Astrocyte (in vitro differentiated cells and primary cell): ENCODE measurements at regions not wholly inside any gene's neighbourhood (a gene's known extent, or its start where the extent isn't known, plus 50 kb on each side); places are given as distances from the start of the nearest gene placed in this dataset.

Source experiments
- DNase-seq: peaks from one replicate; pipeline ENCODE4 v3.0.0-alpha.2; 2010; ENCODE audit warnings: low read depth
- FAIRE-seq: peaks from 2 replicates; lab custom pipeline; 2011; peaks lifted over from hg19 to GRCh38; lab: Jason Lieb, UNC
- H2AFZ ChIP-seq: 2 replicates; pipeline ENCODE4 v1.6.0; 2012; ENCODE audit warnings: low read depth, low read length, inconsistent platforms
- H3K27ac ChIP-seq: 2 replicates; pipeline ENCODE4 v1.5.1; 2011; ENCODE audit warnings: low read depth, low read length, inconsistent platforms
- H3K27me3 ChIP-seq: 2 replicates; pipeline ENCODE4 v1.6.0; 2011; ENCODE audit warnings: low read length, inconsistent platforms; ENCODE audit not compliant: insufficient read depth
- H3K36me3 ChIP-seq: 2 replicates; pipeline ENCODE4 v1.5.1; 2011; ENCODE audit warnings: low read length, inconsistent platforms; ENCODE audit not compliant: insufficient read depth
- H3K4me1 ChIP-seq: 2 replicates; pipeline ENCODE4 v1.5.1; 2011; ENCODE audit warnings: low read length, inconsistent platforms; ENCODE audit not compliant: insufficient read depth
- H3K4me2 ChIP-seq: 2 replicates; pipeline ENCODE4 v1.6.0; 2012; ENCODE audit warnings: low read length, inconsistent platforms
- H3K4me3 ChIP-seq: 2 replicates; pipeline ENCODE4 v1.5.1; 2011; ENCODE audit warnings: low read depth, mild to moderate bottlenecking, low read length, inconsistent platforms; ENCODE audit not compliant: insufficient read depth
- H3K79me2 ChIP-seq: 2 replicates; pipeline ENCODE4 v1.6.0; 2012; ENCODE audit warnings: mild to moderate bottlenecking, low read length, inconsistent platforms; ENCODE audit not compliant: insufficient read depth
- H3K9ac ChIP-seq: 2 replicates; pipeline ENCODE4 v1.6.0; 2012; ENCODE audit warnings: mild to moderate bottlenecking, low read length, inconsistent platforms
- H3K9me3 ChIP-seq: 2 replicates; pipeline ENCODE4 v1.5.1; 2012; ENCODE audit warnings: low read depth, mild to moderate bottlenecking, low read length, inconsistent platforms; ENCODE audit not compliant: insufficient read depth
- H4K20me1 ChIP-seq: 2 replicates; pipeline ENCODE4 v1.6.0; 2012; ENCODE audit warnings: low read length, inconsistent platforms; ENCODE audit not compliant: insufficient read depth
- H3K27ac Mint-ChIP-seq: one replicate; pipeline ENCODE4 v1.8.0; 2021; ENCODE audit warnings: mild to moderate bottlenecking, mixed read lengths; ENCODE audit not compliant: unreplicated experiment
- H3K27me3 Mint-ChIP-seq: one replicate; pipeline ENCODE4 v1.8.0; 2021; ENCODE audit warnings: low read depth, mixed read lengths; ENCODE audit not compliant: unreplicated experiment
- H3K36me3 Mint-ChIP-seq: one replicate; pipeline ENCODE4 v1.8.0; 2021; ENCODE audit warnings: low read depth, mixed read lengths; ENCODE audit not compliant: unreplicated experiment
- H3K4me1 Mint-ChIP-seq: one replicate; pipeline ENCODE4 v1.8.0; 2021; ENCODE audit warnings: low read depth, mixed read lengths; ENCODE audit not compliant: unreplicated experiment
- H3K4me3 Mint-ChIP-seq: one replicate; pipeline ENCODE4 v1.8.0; 2021; ENCODE audit warnings: mild to moderate bottlenecking, moderate library complexity, mixed read lengths; ENCODE audit not compliant: unreplicated experiment
- H3K9me3 Mint-ChIP-seq: one replicate; pipeline ENCODE4 v1.8.0; 2021; ENCODE audit warnings: mild to moderate bottlenecking, mixed read lengths; ENCODE audit not compliant: unreplicated experiment
- CTCF ChIP-seq: IDR thresholded peaks from 2 replicates; pipeline ENCODE4 v1.5.1; 2011; ENCODE audit warnings: low read depth, mild to moderate bottlenecking, inconsistent platforms, low read length, moderate library complexity; ENCODE audit not compliant: insufficient read depth
- EZH2 ChIP-seq: IDR thresholded peaks from 2 replicates; pipeline ENCODE4 v1.6.1; 2012; ENCODE audit warnings: mild to moderate bottlenecking, low read length, inconsistent platforms; ENCODE audit not compliant: insufficient read depth

GRCh38 chr2:153152036-153152435, 326.5 kb downstream of the RPRM start:
- H3K27me3 ChIP-seq = no peaks in the 10 kb centered on the region
- no peaks in the 10 kb centered on the region for H3K36me3 Mint-ChIP-seq
- no peak overlapping the region for H3K4me2 ChIP-seq
- no peak overlapping the region for H3K4me3 ChIP-seq
- H3K27ac Mint-ChIP-seq = no peak overlapping the region
- TF ChIP-seq CTCF = no peak
- TF ChIP-seq EZH2 = no peak
- no peak overlapping the region for H3K9ac ChIP-seq
- H3K4me1 Mint-ChIP-seq = peaks cover 5% of the 10 kb centered on the region
- H3K4me1 ChIP-seq = no peaks in the 10 kb centered on the region
- peaks cover 2% of the 10 kb centered on the region for H3K27me3 Mint-ChIP-seq
- DNase-seq (no peak), FAIRE-seq (no peak)
- H3K79me2 ChIP-seq = no peaks in the 10 kb centered on the region
- no peak overlapping the region for H3K27ac ChIP-seq
- no peaks in the 10 kb centered on the region for H3K36me3 ChIP-seq
- H3K4me3 Mint-ChIP-seq = no peak overlapping the region
- H4K20me1 ChIP-seq = no peaks in the 10 kb centered on the region
- H3K9me3 Mint-ChIP-seq = no peaks in the 10 kb centered on the region
- H2AFZ ChIP-seq = no peak overlapping the region
- H3K9me3 ChIP-seq = no peaks in the 10 kb centered on the region

GRCh38 chr2:153145470-153145978, 333.0 kb downstream of the RPRM start:
- Mint-ChIP-seq H3K36me3 (no peaks in the 10 kb centered on the region), H3K9me3 (no peaks in the 10 kb centered on the region), H3K4me1 (peaks cover 5% of the 10 kb centered on the region), H3K27me3 (no peaks in the 10 kb centered on the region), H3K27ac (no peak overlapping the region), H3K4me3 (no peak overlapping the region)
- H3K4me2 ChIP-seq = no peak overlapping the region
- H3K4me1 ChIP-seq = no peaks in the 10 kb centered on the region
- no peaks in the 10 kb centered on the region for H4K20me1 ChIP-seq
- no peak for DNase-seq
- H3K27ac ChIP-seq = no peak overlapping the region
- TF ChIP-seq CTCF = no peak
- no peak for TF ChIP-seq EZH2
- H3K4me3 ChIP-seq = no peak overlapping the region
- no peaks in the 10 kb centered on the region for H3K36me3 ChIP-seq
- no peaks in the 10 kb centered on the region for H3K79me2 ChIP-seq
- no peak overlapping the region for H2AFZ ChIP-seq
- peaks cover 4% of the 10 kb centered on the region for H3K9me3 ChIP-seq
- H3K27me3 ChIP-seq = no peaks in the 10 kb centered on the region
- no peak for FAIRE-seq
- no peak overlapping the region for H3K9ac ChIP-seq

GRCh38 chr2:153143540-153143939, 335.0 kb downstream of the RPRM start:
- no peaks in the 10 kb centered on the region for H3K9me3 Mint-ChIP-seq
- Histone ChIP-seq H3K36me3 (no peaks in the 10 kb centered on the region), H3K4me1 (no peaks in the 10 kb centered on the region), H3K9ac (no peak overlapping the region), H3K4me3 (no peak overlapping the region), H3K27me3 (no peaks in the 10 kb centered on the region), H3K27ac (no peak overlapping the region), H2AFZ (no peak overlapping the region), H3K9me3 (peaks cover 4% of the 10 kb centered on the region), H3K79me2 (no peaks in the 10 kb centered on the region), H4K20me1 (no peaks in the 10 kb centered on the region), H3K4me2 (no peak overlapping the region)
- H3K4me1 Mint-ChIP-seq = no peaks in the 10 kb centered on the region
- no peaks in the 10 kb centered on the region for H3K27me3 Mint-ChIP-seq
- FAIRE-seq = no peak
- no peak overlapping the region for H3K4me3 Mint-ChIP-seq
- TF ChIP-seq EZH2 (no peak), CTCF (no peak)
- no peak for DNase-seq
- H3K36me3 Mint-ChIP-seq = no peaks in the 10 kb centered on the region
- H3K27ac Mint-ChIP-seq = no peak overlapping the region
